ENCODE measurements at regions not wholly inside any gene's neighbourhood (a gene's known extent, or its start where the extent isn't known, plus 50 kb on each side); places are given as distances from the start of the nearest gene placed in this dataset.

- Mint-ChIP-seq H3K4me1 (no peaks in the 10 kb centered on the region), H3K9me3 (peaks cover 10 to 11% of the 10 kb centered on the region in 2 donors), H3K27me3 (ENCODE audit: low read depth in 2 of 2) (no peaks in the 10 kb centered on the region), H3K4me3 (no peak overlapping the region), H3K36me3 (no peaks in the 10 kb centered on the region), H3K27ac (no peak overlapping the region)
- H3K36me3 ChIP-seq (ENCODE audit: control insufficient read depth, insufficient read depth, low read length): no peaks in the 10 kb centered on the region
- no peaks in the 10 kb centered on the region for H3K9me3 ChIP-seq (ENCODE audit: control insufficient read depth, insufficient read depth, low read length)
- H3K27me3 ChIP-seq (ENCODE audit: control insufficient read depth, insufficient read depth, low read length): no peaks in the 10 kb centered on the region
- intact Hi-C loops (cut with micrococcal nuclease): no loop called here
- no peak for TF ChIP-seq CTCF (IDR thresholded peaks at IDR 0.05)
- DNase-seq (no peak), ATAC-seq (no peak)
- H3K4me3 ChIP-seq (ENCODE audit: low read length): no peak overlapping the region
- no peak overlapping the region for H3K27ac ChIP-seq (ENCODE audit: low read length)
- no peaks in the 10 kb centered on the region for H3K4me1 ChIP-seq (ENCODE audit: control insufficient read depth, insufficient read depth, low read length)
Observed at GRCh38 chr5:105283134-105283533, 1720.5 kb upstream of the NUDT12 start.

GRCh38 chr5:105274079-105274478 is 1711.5 kb upstream of the NUDT12 start:
- H3K27ac Mint-ChIP-seq: no peak overlapping the region
- no peaks in the 10 kb centered on the region for H3K27me3 ChIP-seq (ENCODE audit: control insufficient read depth, insufficient read depth, low read length)
- DNase-seq (no peak), ATAC-seq (no peak)
- H3K9me3 Mint-ChIP-seq: peaks cover 7 to 12% of the 10 kb centered on the region in 2 donors
- 25% methylated on average over 1 of the region's 1 CpG for WGBS (ENCODE audit: insufficient coverage)
- H3K4me3 ChIP-seq (ENCODE audit: low read length): no peak overlapping the region
- H3K27me3 Mint-ChIP-seq (ENCODE audit: low read depth in 2 of 2): no peaks in the 10 kb centered on the region
- H3K4me1 Mint-ChIP-seq: no peaks in the 10 kb centered on the region
- no peak overlapping the region for H3K27ac ChIP-seq (ENCODE audit: low read length)
- H3K36me3 ChIP-seq (ENCODE audit: control insufficient read depth, insufficient read depth, low read length): no peaks in the 10 kb centered on the region
- no peaks in the 10 kb centered on the region for H3K4me1 ChIP-seq (ENCODE audit: control insufficient read depth, insufficient read depth, low read length)
- intact Hi-C loops (cut with micrococcal nuclease): no loop called here
- peaks cover 5% of the 10 kb centered on the region for H3K36me3 Mint-ChIP-seq
- no peaks in the 10 kb centered on the region for H3K9me3 ChIP-seq (ENCODE audit: control insufficient read depth, insufficient read depth, low read length)
- TF ChIP-seq CTCF (IDR thresholded peaks at IDR 0.05): no peak
- H3K4me3 Mint-ChIP-seq: no peak overlapping the region

- Histone ChIP-seq H3K27ac (ENCODE audit: low read length) (no peak overlapping the region), H3K9me3 (ENCODE audit: control insufficient read depth, insufficient read depth, low read length) (peaks cover 3% of the 10 kb centered on the region), H3K4me1 (ENCODE audit: control insufficient read depth, insufficient read depth, low read length) (no peaks in the 10 kb centered on the region), H3K27me3 (ENCODE audit: control insufficient read depth, insufficient read depth, low read length) (no peaks in the 10 kb centered on the region), H3K36me3 (ENCODE audit: control insufficient read depth, insufficient read depth, low read length) (no peaks in the 10 kb centered on the region), H3K4me3 (ENCODE audit: low read length) (no peak overlapping the region)
- Mint-ChIP-seq H3K4me1 (no peaks in the 10 kb centered on the region), H3K36me3 (no peaks in the 10 kb centered on the region), H3K9me3 (peaks cover 22 to 35% of the 10 kb centered on the region in 2 donors), H3K27ac (no peak overlapping the region), H3K4me3 (no peak overlapping the region), H3K27me3 (ENCODE audit: low read depth in 2 of 2) (no peaks in the 10 kb centered on the region)
- DNase-seq: no peak
- ATAC-seq: no peak
- intact Hi-C loops (cut with micrococcal nuclease): no loop called here
- no peak for TF ChIP-seq CTCF (IDR thresholded peaks at IDR 0.05)
- WGBS (ENCODE audit: insufficient coverage): 100% methylated on average over 1 of the region's 1 CpG
Observed at GRCh38 chr5:105263515-105263914, 1700.9 kb upstream of the NUDT12 start.

GRCh38 chr5:105259581-105260217 is 1697.1 kb upstream of the NUDT12 start:
- no peak overlapping the region for H3K4me3 ChIP-seq (ENCODE audit: low read length)
- WGBS (ENCODE audit: insufficient coverage): 87% methylated on average over 4 of the region's 5 CpGs
- no peak overlapping the region for H3K27ac Mint-ChIP-seq
- TF ChIP-seq CTCF (IDR thresholded peaks at IDR 0.05): no peak
- no peaks in the 10 kb centered on the region for H3K27me3 Mint-ChIP-seq (ENCODE audit: low read depth in 2 of 2)
- ATAC-seq (no peak), DNase-seq (no peak)
- no peak overlapping the region for H3K27ac ChIP-seq (ENCODE audit: low read length)
- no peaks in the 10 kb centered on the region for H3K36me3 Mint-ChIP-seq
- intact Hi-C loops (cut with micrococcal nuclease): no loop called here
- H3K4me3 Mint-ChIP-seq: no peak overlapping the region
- H3K36me3 ChIP-seq (ENCODE audit: control insufficient read depth, insufficient read depth, low read length): no peaks in the 10 kb centered on the region
- H3K4me1 ChIP-seq (ENCODE audit: control insufficient read depth, insufficient read depth, low read length): no peaks in the 10 kb centered on the region
- H3K4me1 Mint-ChIP-seq: no peaks in the 10 kb centered on the region
- H3K9me3 ChIP-seq (ENCODE audit: control insufficient read depth, insufficient read depth, low read length): no peaks in the 10 kb centered on the region
- no peaks in the 10 kb centered on the region for H3K27me3 ChIP-seq (ENCODE audit: control insufficient read depth, insufficient read depth, low read length)
- peaks cover 26 to 32% of the 10 kb centered on the region in 2 donors for H3K9me3 Mint-ChIP-seq

All from natural killer cell (primary cell).